ENCODE measurements at regions not wholly inside any gene's neighbourhood (a gene's known extent, or its start where the extent isn't known, plus 50 kb on each side); places are given as distances from the start of the nearest gene placed in this dataset.

GRCh38 chr7:16348251-16348650, 73.1 kb downstream of the CRPPA start:
- Mint-ChIP-seq H3K9me3 (ENCODE audit: insufficient read depth) (peaks cover 8% of the 10 kb centered on the region), H3K36me3 (ENCODE audit: low read depth) (no peaks in the 10 kb centered on the region), H3K4me3 (no peak overlapping the region), H3K27me3 (ENCODE audit: low read depth) (no peaks in the 10 kb centered on the region), H3K4me1 (ENCODE audit: low read depth) (peaks cover 11% of the 10 kb centered on the region), H3K27ac (no peak overlapping the region)
- ATAC-seq (no peak), DNase-seq (no peak)
- ChIA-PET CTCF (no interaction called here), POLR2A (no interaction called here)

GRCh38 chr7:16347827-16348192, 73.5 kb downstream of the CRPPA start:
- Mint-ChIP-seq H3K27ac (no peak overlapping the region), H3K36me3 (ENCODE audit: low read depth) (no peaks in the 10 kb centered on the region), H3K4me1 (ENCODE audit: low read depth) (peaks cover 11% of the 10 kb centered on the region), H3K4me3 (no peak overlapping the region), H3K9me3 (ENCODE audit: insufficient read depth) (peaks cover 9% of the 10 kb centered on the region), H3K27me3 (ENCODE audit: low read depth) (no peaks in the 10 kb centered on the region)
- POLR2A ChIA-PET = no interaction called here
- CTCF ChIA-PET = no interaction called here
- DNase-seq (no peak), ATAC-seq (no peak)

GRCh38 chr7:16347066-16347826, 74.1 kb downstream of the CRPPA start:
- Mint-ChIP-seq H3K4me1 (ENCODE audit: low read depth) (peaks cover 11% of the 10 kb centered on the region), H3K9me3 (ENCODE audit: insufficient read depth) (peaks cover 9% of the 10 kb centered on the region), H3K36me3 (ENCODE audit: low read depth) (no peaks in the 10 kb centered on the region), H3K27me3 (ENCODE audit: low read depth) (no peaks in the 10 kb centered on the region), H3K4me3 (no peak overlapping the region), H3K27ac (no peak overlapping the region)
- ATAC-seq (no peak), DNase-seq (no peak)
- POLR2A ChIA-PET = no interaction called here
- CTCF ChIA-PET = no interaction called here

- peaks cover 11% of the 10 kb centered on the region for H3K4me1 Mint-ChIP-seq (ENCODE audit: low read depth)
- DNase-seq (no peak), ATAC-seq (no peak)
- ChIA-PET POLR2A (no interaction called here), CTCF (interaction anchor here (1.4 kb wide), 1 partner anchor 268 kb away, joined by 3 read pairs; no protein-coding TSS in a partner anchor)
- H3K36me3 Mint-ChIP-seq (ENCODE audit: low read depth) = no peaks in the 10 kb centered on the region
- no peaks in the 10 kb centered on the region for H3K27me3 Mint-ChIP-seq (ENCODE audit: low read depth)
- no peak overlapping the region for H3K4me3 Mint-ChIP-seq
- H3K27ac Mint-ChIP-seq = no peak overlapping the region
- H3K9me3 Mint-ChIP-seq (ENCODE audit: insufficient read depth) = peaks cover 9% of the 10 kb centered on the region
These were observed 75.1 kb downstream of the CRPPA start for GRCh38 chr7:16345979-16346958.

- DNase-seq (no peak), ATAC-seq (no peak)
- Mint-ChIP-seq H3K27me3 (ENCODE audit: low read depth) (no peaks in the 10 kb centered on the region), H3K9me3 (ENCODE audit: insufficient read depth) (peaks cover 14% of the 10 kb centered on the region), H3K36me3 (ENCODE audit: low read depth) (no peaks in the 10 kb centered on the region), H3K4me3 (no peak overlapping the region), H3K4me1 (ENCODE audit: low read depth) (peaks cover 11% of the 10 kb centered on the region), H3K27ac (no peak overlapping the region)
- CTCF ChIA-PET = interaction anchor here (1.4 kb wide), 1 partner anchor 266 kb away, joined by 3 read pairs; no protein-coding TSS in a partner anchor
- POLR2A ChIA-PET = no interaction called here
These were observed 76.4 kb downstream of the CRPPA start for GRCh38 chr7:16344927-16345326.

- CTCF ChIA-PET = no interaction called here
- Mint-ChIP-seq H3K4me3 (no peak overlapping the region), H3K27ac (no peak overlapping the region), H3K9me3 (ENCODE audit: insufficient read depth) (peaks cover 14% of the 10 kb centered on the region), H3K27me3 (ENCODE audit: low read depth) (no peaks in the 10 kb centered on the region), H3K36me3 (ENCODE audit: low read depth) (no peaks in the 10 kb centered on the region), H3K4me1 (ENCODE audit: low read depth) (peaks cover 11% of the 10 kb centered on the region)
- POLR2A ChIA-PET = no interaction called here
- ATAC-seq (no peak), DNase-seq (no peak)
These were observed 77.7 kb downstream of the CRPPA start for GRCh38 chr7:16343612-16344011.

GRCh38 chr7:16338065-16338464, 83.3 kb downstream of the CRPPA start:
- ATAC-seq (no peak), DNase-seq (no peak)
- H3K27ac Mint-ChIP-seq = no peak overlapping the region
- ChIA-PET POLR2A (interaction anchor here (0.7 kb wide), 1 partner anchor 134 kb away, joined by 3 read pairs; no protein-coding TSS in a partner anchor), CTCF (no interaction called here)
- H3K9me3 Mint-ChIP-seq (ENCODE audit: insufficient read depth) = peaks cover 5% of the 10 kb centered on the region
- H3K4me3 Mint-ChIP-seq = no peak overlapping the region
- no peaks in the 10 kb centered on the region for H3K4me1 Mint-ChIP-seq (ENCODE audit: low read depth)
- no peaks in the 10 kb centered on the region for H3K27me3 Mint-ChIP-seq (ENCODE audit: low read depth)
- no peaks in the 10 kb centered on the region for H3K36me3 Mint-ChIP-seq (ENCODE audit: low read depth)

GRCh38 chr7:16326106-16326505, 95.2 kb downstream of the CRPPA start:
- DNase-seq = no peak
- POLR2A ChIA-PET = no interaction called here
- Mint-ChIP-seq H3K9me3 (ENCODE audit: insufficient read depth) (no peaks in the 10 kb centered on the region), H3K27ac (no peak overlapping the region), H3K4me3 (no peak overlapping the region), H3K36me3 (ENCODE audit: low read depth) (no peaks in the 10 kb centered on the region), H3K4me1 (ENCODE audit: low read depth) (no peaks in the 10 kb centered on the region), H3K27me3 (ENCODE audit: low read depth) (no peaks in the 10 kb centered on the region)
- no peak for ATAC-seq
- CTCF ChIA-PET = no interaction called here

GRCh38 chr7:16323313-16323712, 98.0 kb downstream of the CRPPA start:
- Mint-ChIP-seq H3K27me3 (ENCODE audit: low read depth) (no peaks in the 10 kb centered on the region), H3K27ac (no peak overlapping the region), H3K9me3 (ENCODE audit: insufficient read depth) (no peaks in the 10 kb centered on the region), H3K36me3 (ENCODE audit: low read depth) (no peaks in the 10 kb centered on the region), H3K4me3 (no peak overlapping the region), H3K4me1 (ENCODE audit: low read depth) (no peaks in the 10 kb centered on the region)
- ChIA-PET POLR2A (no interaction called here), CTCF (no interaction called here)
- ATAC-seq (no peak), DNase-seq (no peak)

GRCh38 chr7:16320099-16320660, 101.2 kb downstream of the CRPPA start:
- POLR2A ChIA-PET = no interaction called here
- no peaks in the 10 kb centered on the region for H3K36me3 Mint-ChIP-seq (ENCODE audit: low read depth)
- H3K4me3 Mint-ChIP-seq = no peak overlapping the region
- CTCF ChIA-PET = interaction anchor here (1.1 kb wide), 1 partner anchor 10 kb away, joined by 3 read pairs; no protein-coding TSS in a partner anchor
- no peak for DNase-seq
- no peaks in the 10 kb centered on the region for H3K27me3 Mint-ChIP-seq (ENCODE audit: low read depth)
- H3K27ac Mint-ChIP-seq = no peak overlapping the region
- no peaks in the 10 kb centered on the region for H3K9me3 Mint-ChIP-seq (ENCODE audit: insufficient read depth)
- H3K4me1 Mint-ChIP-seq (ENCODE audit: low read depth) = no peaks in the 10 kb centered on the region
- ATAC-seq = no peak

- DNase-seq (no peak), ATAC-seq (no peak)
- Mint-ChIP-seq H3K36me3 (ENCODE audit: low read depth) (no peaks in the 10 kb centered on the region), H3K4me1 (ENCODE audit: low read depth) (no peaks in the 10 kb centered on the region), H3K27ac (no peak overlapping the region), H3K9me3 (ENCODE audit: insufficient read depth) (no peaks in the 10 kb centered on the region), H3K4me3 (no peak overlapping the region), H3K27me3 (ENCODE audit: low read depth) (no peaks in the 10 kb centered on the region)
- POLR2A ChIA-PET = interaction anchor here (0.9 kb wide), 1 partner anchor 27 kb away, joined by 3 read pairs; no protein-coding TSS in a partner anchor
- CTCF ChIA-PET = interaction anchor here (1.1 kb wide), 1 partner anchor 11 kb away, joined by 3 read pairs; no protein-coding TSS in a partner anchor
These were observed 102.1 kb downstream of the CRPPA start for GRCh38 chr7:16318989-16319915.

Measured in activated CD8-positive, alpha-beta T cell treated with anti-CD3 and anti-CD28 coated beads, Interleukin-2, amount 10 ng/mL, durations not matched to agents 7 days and 5 days (primary cell).